ENCODE measurements at regions not wholly inside any gene's neighbourhood (a gene's known extent, or its start where the extent isn't known, plus 50 kb on each side); places are given as distances from the start of the nearest gene placed in this dataset.

DNA sequence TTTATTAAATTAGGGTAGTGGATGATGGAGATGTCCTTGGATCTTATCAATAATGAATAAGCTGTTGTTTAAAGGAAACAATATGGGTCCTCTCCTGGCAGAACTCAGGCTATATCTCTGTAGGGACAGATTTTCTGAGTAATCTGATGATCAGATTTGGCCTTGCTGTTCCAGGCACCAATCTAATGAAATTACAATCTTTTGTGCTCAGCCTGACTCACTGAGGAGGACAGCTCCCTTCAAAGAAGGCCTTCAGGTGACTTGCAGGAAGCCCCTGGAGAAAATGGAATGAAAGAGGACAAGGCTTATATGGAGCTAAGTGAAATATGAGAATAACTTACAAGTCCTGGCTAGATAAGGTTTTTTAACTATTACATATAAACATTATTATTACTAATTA lies 486.4 kb upstream of the SORCS1 start:
- no peak for DNase-seq (ENCODE audit: low read depth, low spot score)

DNA sequence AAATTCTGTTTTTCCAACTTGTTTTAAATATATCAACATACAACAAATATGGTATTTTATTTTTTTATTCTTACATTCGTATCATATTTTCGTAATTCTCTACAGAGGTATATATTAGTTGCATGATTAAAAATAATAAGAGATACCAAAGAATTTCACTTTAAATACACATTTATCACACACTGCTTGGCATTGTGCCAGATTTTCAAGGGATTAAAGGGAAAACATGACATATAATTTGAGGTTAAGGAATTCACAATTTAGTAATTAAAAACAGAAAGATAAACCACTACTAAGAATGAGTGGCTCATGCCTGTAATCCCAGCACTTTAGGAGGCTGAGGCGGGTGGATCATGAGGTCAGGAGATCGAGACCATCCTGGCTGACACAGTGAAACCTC lies 484.7 kb upstream of the SORCS1 start:
- no peak for DNase-seq (ENCODE audit: low read depth, low spot score)

DNA sequence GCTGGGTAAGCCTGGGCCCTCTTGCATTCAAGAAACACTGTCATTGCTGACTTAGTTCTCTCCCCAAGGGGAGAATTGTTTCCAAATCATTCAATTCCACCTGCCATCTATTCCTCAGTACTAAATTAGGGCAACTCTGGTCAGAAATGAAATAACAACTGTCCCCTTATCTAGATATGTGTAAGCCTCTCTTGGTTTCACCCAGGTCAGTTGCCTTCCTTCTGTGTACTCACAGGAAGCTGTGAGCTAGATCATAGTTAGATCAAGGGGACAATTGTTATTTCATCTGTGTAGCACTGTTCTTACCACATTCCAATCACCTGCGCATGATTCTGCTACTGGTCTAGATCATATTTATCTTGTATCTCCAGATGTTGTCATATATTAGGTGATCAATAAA lies 483.0 kb upstream of the SORCS1 start:
- no peak for DNase-seq (ENCODE audit: low read depth, low spot score)

DNA sequence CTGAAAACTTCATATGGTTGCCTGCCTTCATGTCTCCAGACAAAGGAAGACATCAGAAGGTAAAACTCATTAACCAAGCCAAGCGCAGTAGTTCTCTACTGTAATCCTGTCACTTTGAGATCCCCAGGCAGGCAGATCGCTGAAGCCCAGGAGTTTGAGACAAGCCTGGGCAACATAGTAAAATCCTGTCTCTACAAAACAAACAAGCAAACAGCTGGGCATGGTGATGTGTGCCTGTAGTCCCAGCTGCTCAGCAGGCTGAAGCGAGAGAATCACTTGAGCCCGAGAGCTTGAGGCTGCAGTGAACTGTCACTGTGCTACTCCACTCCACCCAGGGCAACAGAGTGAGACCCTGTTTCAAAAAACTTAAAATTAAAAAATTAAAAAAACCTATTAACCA lies 467.4 kb upstream of the SORCS1 start:
- DNase-seq (ENCODE audit: low read depth, low spot score) = no peak

DNA sequence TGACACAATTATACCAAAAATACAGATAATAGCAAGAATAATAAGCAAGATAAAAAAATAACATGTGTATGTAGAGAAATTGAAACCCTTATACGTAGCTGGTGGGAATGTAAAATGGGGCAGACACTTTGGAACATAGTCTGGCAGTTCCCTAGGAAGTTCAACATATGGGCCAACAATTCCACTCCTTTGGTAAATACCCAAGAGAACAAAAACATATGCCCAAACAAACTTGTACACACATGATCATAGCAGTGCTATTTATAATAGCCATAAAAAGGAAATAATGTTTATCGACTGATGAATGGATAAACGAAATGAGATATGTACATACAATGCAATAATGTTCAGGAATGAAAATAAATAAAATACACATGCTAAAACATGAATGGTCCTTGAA lies 462.4 kb upstream of the SORCS1 start:
- DNase-seq (ENCODE audit: low read depth, low spot score) = no peak

DNA sequence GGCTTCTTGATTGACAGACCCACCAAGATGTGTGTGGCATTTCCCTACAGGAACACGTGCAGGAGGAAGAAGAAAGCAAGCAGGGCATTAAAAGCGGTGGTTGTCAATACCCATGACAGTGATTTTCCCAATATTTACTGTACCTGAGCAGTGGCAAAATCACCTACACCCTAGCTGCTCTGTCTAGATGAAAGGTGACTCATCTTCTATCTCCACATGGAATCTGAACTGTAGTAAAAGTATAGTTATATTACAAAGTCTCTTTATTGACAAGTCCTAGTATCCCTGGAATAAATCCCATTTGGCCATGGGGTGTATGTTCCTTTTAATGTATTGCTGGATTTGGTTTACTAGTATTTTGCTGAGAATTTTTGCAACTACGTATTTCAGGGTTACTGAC lies 458.8 kb upstream of the SORCS1 start:
- no peak for DNase-seq (ENCODE audit: low read depth, low spot score)

DNA sequence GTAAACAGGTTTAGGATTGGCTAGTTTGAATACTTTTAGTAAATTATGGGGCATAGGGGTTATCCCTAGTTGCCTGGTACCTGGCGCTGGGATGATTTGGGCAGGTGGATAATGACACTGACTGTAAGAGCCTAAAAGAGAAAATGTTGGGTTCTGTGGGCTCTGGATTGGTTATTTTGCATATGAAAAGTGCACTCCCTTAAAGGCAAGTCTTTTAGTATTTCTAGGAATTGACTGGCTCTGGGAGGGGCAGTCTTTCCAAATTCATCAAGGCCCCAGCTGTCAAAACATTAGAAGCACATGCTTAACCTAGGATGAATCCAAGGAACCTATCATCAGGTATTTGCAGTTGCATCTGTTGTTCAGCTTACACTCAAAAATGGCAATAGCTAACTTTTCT lies 454.6 kb upstream of the SORCS1 start:
- no peak for DNase-seq (ENCODE audit: low read depth, low spot score)

DNA sequence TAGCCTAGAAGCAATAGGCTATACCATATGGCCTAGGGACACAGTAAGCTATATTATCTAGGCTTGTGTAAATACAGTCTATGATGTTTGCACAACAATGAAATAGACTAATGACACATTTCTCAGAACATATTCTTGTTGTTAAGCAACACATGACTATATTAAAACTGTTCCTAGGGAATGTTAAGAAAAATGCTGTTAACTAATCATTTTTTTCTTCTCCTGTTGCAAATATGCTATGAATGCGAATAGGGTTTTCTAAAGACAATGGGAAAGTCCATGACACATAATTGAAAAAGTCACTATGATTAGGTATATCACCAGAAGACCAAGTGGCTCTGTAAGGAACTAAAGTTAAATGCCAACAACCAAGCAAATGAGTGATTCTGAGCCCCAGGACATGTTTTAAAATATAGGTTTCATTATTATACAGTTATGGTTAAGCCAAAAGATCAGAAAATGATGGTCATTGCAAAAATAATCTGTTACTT lies 454.0 kb upstream of the SORCS1 start:
- no peak for DNase-seq (ENCODE audit: low read depth, low spot score)

DNA sequence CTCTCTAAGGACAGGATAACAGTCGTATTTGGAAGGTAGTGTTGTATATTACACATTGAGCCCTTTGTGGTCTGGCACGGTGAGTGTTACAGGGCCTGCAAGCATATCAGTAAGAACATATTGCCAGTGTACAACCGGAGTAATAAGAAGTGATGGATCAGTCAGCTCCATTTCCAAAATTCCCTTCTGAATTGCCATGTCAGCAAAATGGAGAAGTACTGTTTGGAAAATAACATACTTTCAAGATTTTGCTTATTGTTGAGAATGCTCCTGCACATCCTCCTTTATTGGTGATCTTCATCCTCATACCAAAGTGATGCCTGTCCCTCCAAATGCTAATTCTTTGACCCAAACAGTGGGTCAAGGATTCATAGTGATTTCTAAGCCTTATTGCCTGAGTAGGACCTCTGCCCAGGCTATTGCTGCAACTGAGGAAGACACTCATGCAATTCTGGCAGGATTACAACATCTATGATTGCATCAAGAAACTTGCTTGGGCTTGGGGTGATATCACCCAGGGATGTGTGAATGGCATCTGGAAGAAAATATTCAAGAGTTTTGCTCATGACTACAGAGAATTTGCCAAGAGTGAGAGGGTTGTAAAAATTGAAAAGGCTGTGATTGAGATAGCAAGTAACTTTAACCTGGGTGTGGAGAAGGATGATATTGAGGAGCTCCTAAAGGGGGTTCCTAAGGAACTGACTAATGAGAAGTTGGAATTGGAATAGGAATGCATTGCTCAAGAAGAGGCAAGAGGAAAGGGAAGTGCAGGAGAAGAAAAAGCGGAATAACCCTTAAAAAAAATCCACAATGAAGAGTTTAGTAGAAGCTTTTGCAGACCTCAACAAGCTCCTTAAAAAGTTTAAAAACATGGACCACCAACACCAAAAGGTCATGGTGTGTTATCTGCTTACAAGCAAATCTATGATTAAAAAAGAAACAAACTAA lies 452.2 kb upstream of the SORCS1 start:
- DNase-seq (ENCODE audit: low read depth, low spot score) = no peak

DNA sequence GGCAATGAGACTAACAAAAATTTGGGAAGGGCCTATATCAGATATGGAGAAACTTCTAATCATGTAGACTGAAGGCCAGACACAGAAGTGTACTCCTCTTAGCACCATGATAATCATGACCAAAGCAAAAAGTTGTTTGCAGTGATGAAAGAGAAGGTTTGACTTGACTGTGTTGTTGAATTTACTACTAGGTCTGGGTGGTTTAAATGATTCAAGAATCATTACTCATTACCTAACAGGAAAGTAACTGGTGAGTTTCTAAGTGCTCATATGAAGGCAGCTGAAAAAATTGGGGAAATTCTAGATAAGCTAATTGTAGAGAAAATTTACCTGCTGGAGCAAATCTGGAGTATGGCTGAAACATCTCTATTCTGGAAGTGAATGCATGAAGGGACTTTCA lies 451.5 kb upstream of the SORCS1 start:
- DNase-seq (ENCODE audit: low read depth, low spot score) = no peak

DNA sequence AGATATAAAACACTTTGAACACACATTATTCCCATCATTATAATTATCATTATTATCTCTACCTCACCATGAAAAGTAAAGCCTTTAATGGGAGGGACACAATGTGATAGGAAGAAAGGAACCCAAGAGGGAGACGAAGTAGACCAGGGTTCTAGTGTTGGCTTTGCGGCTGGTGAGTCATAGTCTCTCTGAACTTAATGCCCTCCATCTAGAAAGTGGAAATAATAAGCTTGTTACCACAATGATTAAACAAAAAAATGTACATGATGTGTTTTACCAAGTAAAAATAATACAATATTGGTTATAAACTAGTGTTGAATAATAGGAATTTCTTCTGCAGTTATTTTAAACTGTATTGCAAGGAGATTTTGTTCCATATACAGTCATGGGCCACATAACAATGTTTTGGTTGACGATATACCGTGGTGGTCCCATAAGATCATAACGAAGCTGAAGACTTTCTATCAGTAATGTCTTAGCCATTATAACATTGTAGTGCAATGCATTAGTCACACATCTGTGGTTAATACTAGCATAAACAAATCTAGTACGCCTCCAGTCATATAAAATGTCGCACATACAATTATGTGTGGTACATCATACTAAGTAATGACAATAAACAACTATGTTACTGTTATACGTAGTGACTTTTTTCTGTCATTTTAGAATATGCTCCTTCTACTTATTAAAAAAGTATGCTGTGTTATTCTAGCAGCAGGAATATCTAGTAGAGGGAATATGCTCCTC lies 450.6 kb upstream of the SORCS1 start:
- DNase-seq (ENCODE audit: low read depth, low spot score) = no peak

DNA sequence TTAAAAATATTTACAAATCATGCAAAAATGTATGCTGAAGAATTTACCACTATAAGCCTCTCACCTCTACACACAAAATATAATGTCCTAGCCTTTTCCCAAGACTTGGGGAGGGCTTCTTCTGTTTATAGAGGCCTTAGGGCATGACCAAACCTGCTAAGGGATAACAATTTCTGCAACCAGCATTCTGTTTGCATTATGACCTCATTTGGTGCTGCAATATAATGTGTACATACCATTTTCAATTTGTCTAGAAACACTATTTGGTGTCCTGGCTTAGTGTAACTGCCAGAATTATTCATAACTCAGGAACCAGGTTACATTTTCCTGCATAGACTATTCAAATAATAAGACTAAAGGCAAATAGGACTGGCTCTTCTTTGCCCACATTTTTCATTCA lies 446.6 kb upstream of the SORCS1 start:
- DNase-seq (ENCODE audit: low read depth, low spot score) = no peak

DNA sequence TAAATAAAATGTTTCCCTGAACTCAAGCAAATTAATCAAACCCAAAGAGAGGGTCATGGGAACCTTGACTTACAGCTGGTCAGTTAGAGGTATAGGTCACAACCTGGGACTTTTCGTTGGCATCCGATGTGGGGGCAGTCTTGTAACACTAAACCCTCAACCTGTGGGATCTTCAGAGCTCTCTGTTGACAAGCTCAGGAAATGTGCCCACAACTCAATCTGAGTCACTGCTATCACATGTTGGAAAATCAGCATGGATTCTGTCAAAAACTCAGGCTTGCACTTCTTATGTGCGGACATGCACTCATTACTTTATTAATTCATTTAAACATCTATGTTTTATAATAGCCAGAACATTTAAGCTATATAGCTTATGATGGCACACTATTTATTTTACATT lies 424.6 kb upstream of the SORCS1 start:
- no peak for DNase-seq (ENCODE audit: low read depth, low spot score)

DNA sequence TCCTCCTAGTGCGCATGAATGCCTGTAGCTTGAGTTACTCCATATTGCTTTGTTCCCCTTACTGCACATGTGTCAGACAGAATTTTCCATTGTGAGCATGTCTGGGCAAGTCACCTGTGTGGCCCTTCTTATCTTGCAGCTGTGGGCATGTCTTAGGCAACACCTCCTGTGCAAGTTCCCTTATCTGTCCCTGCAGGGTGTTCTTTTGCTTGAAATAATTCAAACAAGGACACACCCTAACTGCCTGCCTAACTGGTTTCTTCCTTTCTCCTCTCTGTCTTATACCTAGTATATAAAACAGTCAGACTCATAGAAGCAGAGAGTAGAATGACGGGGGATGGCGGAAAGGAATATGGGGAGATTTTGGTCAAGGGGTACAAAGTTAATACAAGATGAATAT lies 421.1 kb upstream of the SORCS1 start:
- no peak for DNase-seq (ENCODE audit: low read depth, low spot score)

DNA sequence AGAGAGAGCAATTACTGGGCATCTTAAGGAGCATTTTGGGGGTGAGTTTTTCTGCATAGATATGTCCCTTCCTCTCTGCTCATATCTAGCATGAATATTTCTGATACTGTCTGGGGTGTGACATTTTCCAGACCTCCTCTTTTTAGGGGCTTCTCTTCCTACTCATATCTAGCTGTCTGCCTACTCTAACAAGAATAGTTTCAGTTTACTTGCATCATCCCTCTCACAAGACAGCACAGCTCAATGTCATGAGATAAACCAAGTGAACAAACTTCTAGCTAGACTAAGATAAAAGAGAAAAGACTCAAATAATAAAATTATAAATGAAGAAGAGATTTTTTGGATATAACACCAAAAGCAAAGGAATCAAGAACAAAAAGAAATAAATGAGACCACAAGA lies 419.5 kb upstream of the SORCS1 start:
- DNase-seq (ENCODE audit: low read depth, low spot score) = no peak

DNA sequence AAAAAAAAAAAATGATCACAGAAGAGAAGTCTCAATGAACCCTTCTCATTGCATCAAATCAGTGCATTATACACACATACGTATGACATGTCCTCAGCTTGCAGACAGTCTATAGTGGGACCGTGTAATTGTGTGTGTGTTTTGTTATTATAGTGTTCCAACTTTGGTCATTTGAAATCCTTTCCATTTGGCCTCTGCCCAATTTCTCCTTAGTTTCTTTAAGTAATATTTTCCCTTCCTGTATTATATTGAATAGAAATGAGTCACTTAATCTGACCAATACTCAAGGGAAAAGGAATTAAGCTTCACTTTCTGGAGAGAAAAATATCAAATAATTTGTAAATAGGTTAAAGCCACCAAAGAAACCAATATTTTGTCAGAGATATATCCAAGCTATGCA lies 415.5 kb upstream of the SORCS1 start:
- DNase-seq (ENCODE audit: low read depth, low spot score) = no peak

DNA sequence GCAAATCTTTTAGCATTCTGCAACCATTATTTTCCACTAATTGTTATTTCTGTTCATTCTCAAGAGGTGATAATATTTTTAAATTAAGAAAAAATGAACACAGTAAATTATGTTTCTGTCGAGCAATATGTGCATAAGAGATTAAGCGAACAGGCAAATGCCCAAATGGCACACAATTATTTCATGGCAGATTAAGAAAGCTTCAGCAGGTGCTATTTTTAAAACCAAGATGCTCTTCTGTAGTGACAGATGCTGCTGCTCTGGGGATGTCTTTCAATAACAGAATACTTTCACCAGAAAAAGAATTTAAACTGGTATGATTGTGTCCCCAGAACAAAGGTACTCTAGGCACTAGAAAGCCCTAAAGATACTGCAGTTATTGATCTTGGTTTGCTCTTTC lies 412.7 kb upstream of the SORCS1 start:
- no peak for DNase-seq (ENCODE audit: low read depth, low spot score)

DNA sequence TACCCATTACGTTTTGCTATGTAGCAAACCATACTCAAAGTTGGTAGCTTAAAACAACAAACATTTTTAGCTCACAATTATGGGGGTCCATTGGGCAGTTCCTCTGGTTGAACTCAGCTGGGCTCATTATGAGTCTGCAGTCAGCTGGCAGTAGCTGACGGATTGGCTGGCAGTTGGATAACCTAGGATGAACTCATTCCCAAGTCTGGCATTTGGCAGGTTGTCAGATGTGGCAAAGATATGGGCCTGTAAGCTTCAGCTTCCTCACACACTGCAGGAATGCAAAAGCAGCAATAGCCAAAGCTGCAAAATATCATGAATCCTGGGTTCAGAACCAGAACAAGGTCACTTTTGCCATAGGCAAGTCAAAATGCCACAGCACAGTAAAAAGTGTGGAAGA lies 412.2 kb upstream of the SORCS1 start:
- DNase-seq (ENCODE audit: low read depth, low spot score) = no peak

DNA sequence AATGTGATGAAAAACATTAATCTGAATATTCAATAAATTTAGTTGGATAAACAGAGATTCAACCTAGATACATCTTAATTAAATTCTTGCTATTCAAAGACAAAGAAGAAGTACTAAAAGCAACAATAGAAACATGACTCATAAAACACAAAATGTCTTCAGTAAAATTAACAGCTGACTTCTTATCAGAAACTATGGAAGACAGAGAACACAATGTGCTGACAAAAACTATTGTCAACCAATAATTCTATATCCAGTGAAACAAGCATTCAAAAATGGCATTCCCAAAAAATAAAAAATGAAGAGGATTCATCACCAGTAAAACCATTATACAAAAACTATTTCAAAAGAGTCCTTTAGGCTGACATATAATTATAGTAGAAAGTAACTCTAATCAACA lies 400.5 kb upstream of the SORCS1 start:
- DNase-seq (ENCODE audit: low read depth, low spot score) = no peak

DNA sequence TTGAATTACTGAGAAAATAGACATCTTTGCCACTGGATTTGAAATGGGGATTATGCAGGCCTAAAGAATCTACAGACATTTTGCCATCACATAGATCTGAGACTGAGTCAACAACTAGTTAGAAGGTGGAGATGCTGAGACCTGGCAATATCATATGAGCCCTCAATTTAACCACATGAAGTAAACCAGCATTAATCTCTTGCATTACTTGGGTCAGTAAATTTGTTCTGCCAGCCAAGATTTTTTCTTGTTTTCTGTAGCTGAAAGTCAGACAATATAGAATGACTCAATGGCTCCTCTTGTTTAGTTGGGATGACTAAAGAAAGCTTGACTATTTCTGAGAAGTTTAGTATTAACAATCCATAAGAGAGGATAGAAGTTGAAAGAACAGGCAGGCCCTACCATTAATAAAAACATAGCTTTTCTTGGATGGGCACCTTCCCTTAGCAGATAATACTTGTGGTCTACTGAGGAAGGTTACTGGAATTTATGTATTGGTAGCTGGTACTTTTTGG lies 396.7 kb upstream of the SORCS1 start:
- no peak for DNase-seq (ENCODE audit: low read depth, low spot score)

DNA sequence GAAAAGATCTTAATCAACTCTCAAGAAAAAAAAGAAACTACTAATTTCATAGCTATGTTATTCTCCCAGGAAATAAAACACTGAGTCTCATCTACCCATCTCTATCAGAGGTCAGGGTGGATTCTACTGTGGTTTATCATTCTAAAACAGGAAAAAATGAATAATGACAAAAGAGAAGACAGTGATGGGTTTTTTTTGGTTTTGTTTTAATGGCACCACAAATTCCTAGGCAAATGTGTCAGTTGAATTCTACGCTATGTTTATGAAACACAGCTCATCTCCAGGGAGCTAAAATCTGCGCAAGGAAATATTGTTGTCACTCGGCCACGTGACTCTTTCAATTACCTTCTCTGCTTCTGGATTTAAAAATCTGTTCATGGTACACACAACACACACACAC lies 393.4 kb upstream of the SORCS1 start:
- no peak for DNase-seq (ENCODE audit: low read depth, low spot score)

DNA sequence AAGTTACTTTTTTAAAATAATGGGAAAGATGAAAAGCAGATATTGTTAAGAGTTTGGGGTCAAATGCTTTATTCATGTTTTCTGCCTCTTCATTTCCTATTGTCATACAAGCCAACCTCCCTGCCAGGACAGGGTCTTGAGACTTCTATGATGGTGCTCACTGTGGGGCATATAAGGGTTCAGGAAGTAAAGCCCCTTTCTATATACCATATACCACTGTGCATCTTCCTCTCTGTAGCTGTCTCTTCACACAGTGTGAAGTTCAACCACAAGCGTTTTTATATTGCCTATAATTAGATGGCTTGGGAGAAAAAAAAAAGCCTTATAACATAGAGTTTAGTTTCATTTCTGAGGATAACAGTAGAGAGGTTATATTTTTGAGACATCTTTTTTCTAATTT lies 389.8 kb upstream of the SORCS1 start:
- no peak for DNase-seq (ENCODE audit: low read depth, low spot score)

DNA sequence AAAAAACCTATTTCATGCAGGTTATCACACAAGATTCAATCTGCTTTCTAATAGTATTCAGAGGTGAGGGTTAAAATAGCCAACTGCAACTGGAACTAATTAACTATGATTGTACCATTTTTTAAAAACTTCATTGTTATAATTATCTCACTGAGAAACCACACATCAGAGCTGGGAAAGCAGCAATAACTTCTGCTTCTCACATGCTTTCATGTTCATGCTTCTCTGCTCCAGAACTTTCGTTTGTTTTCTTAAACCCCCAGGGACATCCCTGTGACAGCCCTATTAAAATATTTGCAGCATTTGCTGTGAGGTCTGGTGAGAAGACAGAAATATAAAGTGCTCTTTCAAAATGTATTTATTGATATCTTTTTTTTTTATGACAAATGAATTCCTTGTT lies 389.0 kb upstream of the SORCS1 start:
- DNase-seq (ENCODE audit: low read depth, low spot score) = no peak

All from iPS DF 19.7 (cell line).